Stimulated activated naive B cell treated with anti-CD40 and anti-IgM and Interleukin-4, amounts not matched to agents 10 μg/mL and 1 μg/mL and 100 μg/mL, for 72 hours (primary cell): ENCODE measurements at regions not wholly inside any gene's neighbourhood (a gene's known extent, or its start where the extent isn't known, plus 50 kb on each side); places are given as distances from the start of the nearest gene placed in this dataset.

Experiments used
- ATAC-seq, 2 donors: fragments of 150-1000 bp; cut with Tn5 transposase; replicated peaks; 2 replicates each; pipeline ENCODE4 v1.10.0; 2021; ENCODE audit warnings: moderate library complexity in 1 of 2
- DNase-seq: peaks from one replicate; pipeline ENCODE4 v3.0.0; 2021
- H3K27ac Mint-ChIP-seq: one replicate; pipeline ENCODE4 v1.8.0; 2022; ENCODE audit warnings: mild to moderate bottlenecking, mixed read lengths
- H3K27me3 Mint-ChIP-seq, 2 donors: one replicate each; pipeline ENCODE4 v1.8.0; 2022; ENCODE audit warnings: mixed read lengths in 2 of 2
- H3K36me3 Mint-ChIP-seq, 2 donors: one replicate each; pipeline ENCODE4 v1.8.0; 2022; ENCODE audit warnings: mixed read lengths in 2 of 2, mild to moderate bottlenecking in 1 of 2
- H3K4me1 Mint-ChIP-seq, 2 donors: one replicate each; pipeline ENCODE4 v1.8.0; 2022; ENCODE audit warnings: mixed read lengths in 2 of 2, mild to moderate bottlenecking in 1 of 2
- H3K4me3 Mint-ChIP-seq, 2 donors: one replicate each; pipeline ENCODE4 v1.8.0; 2022; ENCODE audit warnings: mild to moderate bottlenecking in 2 of 2, mixed read lengths in 2 of 2, moderate library complexity in 1 of 2
- H3K9me3 Mint-ChIP-seq, 2 donors: one replicate each; pipeline ENCODE4 v1.8.0; 2022; ENCODE audit warnings: mixed read lengths in 2 of 2, mild to moderate bottlenecking in 1 of 2

GRCh38 chr13:80011448-80012212 is 329.3 kb downstream of the SPRY2 start:
- Mint-ChIP-seq H3K27ac (no peak overlapping the region), H3K4me1 (peaks cover 3 to 9% of the 10 kb centered on the region in 2 donors)
- no peak for ATAC-seq

GRCh38 chr13:80010846-80011245 is 330.1 kb downstream of the SPRY2 start:
- ATAC-seq, result no peak
- H3K9me3 Mint-ChIP-seq, result peaks cover 0 to 4% of the 10 kb centered on the region in 2 donors
- H3K27ac Mint-ChIP-seq, result no peak overlapping the region
- H3K27me3 Mint-ChIP-seq, result no peaks in the 10 kb centered on the region
- H3K36me3 Mint-ChIP-seq, result no peaks in the 10 kb centered on the region
- H3K4me3 Mint-ChIP-seq, result no peak overlapping the region
- DNase-seq, result no peak
- H3K4me1 Mint-ChIP-seq, result peaks cover 3 to 9% of the 10 kb centered on the region in 2 donors

More at GRCh38 chr13:80011448-80012212, 329.3 kb downstream of the SPRY2 start:
- no peak for DNase-seq
- Mint-ChIP-seq H3K9me3 (peaks cover 0 to 4% of the 10 kb centered on the region in 2 donors), H3K4me3 (no peak overlapping the region), H3K27me3 (no peaks in the 10 kb centered on the region), H3K36me3 (no peaks in the 10 kb centered on the region)

DNA sequence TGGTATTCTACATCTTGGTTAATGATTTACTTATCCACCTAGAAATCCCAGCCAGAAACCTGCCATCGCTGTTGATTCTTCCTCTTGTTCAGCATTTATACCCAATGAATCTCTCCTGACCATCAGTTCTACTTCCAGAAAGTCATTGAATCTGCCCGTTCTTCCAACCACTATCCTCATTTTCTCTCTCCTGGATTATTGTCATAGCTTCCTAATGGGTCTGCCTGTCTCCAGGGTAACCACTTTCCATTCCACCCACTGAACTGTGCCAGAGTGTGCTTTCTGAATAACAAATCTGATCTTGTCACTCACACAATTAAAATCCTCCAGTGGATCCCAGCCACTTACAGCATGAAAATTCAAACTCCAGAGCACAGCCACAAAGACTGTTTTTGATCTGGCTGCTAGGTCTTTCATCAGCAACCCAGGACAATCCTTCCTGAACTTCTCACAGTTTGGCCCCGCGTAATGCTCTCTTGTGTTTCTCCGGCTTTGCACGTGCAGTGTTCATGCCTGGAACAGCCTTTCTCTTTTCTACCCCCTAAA is 330.6 kb downstream of the SPRY2 start:
- Mint-ChIP-seq H3K36me3 (no peaks in the 10 kb centered on the region), H3K9me3 (peaks cover 0 to 4% of the 10 kb centered on the region in 2 donors), H3K27ac (no peak overlapping the region), H3K27me3 (no peaks in the 10 kb centered on the region), H3K4me1 (peaks cover 3 to 9% of the 10 kb centered on the region in 2 donors), H3K4me3 (no peak overlapping the region)
- DNase-seq, result no peak
- no peak for ATAC-seq

GRCh38 chr13:80009760-80010159 is 331.2 kb downstream of the SPRY2 start:
- H3K4me1 Mint-ChIP-seq, result peaks cover 3 to 9% of the 10 kb centered on the region in 2 donors
- no peak for ATAC-seq
- no peak overlapping the region for H3K4me3 Mint-ChIP-seq
- no peaks in the 10 kb centered on the region for H3K27me3 Mint-ChIP-seq
- no peaks in the 10 kb centered on the region for H3K36me3 Mint-ChIP-seq
- no peak for DNase-seq
- H3K9me3 Mint-ChIP-seq, result peaks cover 0 to 4% of the 10 kb centered on the region in 2 donors
- no peak overlapping the region for H3K27ac Mint-ChIP-seq

- H3K4me1 Mint-ChIP-seq, result peaks cover 0 to 2% of the 10 kb centered on the region in 2 donors
- ATAC-seq, result no peak
- H3K9me3 Mint-ChIP-seq, result no peaks in the 10 kb centered on the region
- H3K27me3 Mint-ChIP-seq, result no peaks in the 10 kb centered on the region
- DNase-seq, result no peak
- no peaks in the 10 kb centered on the region for H3K36me3 Mint-ChIP-seq
- H3K27ac Mint-ChIP-seq, result no peak overlapping the region
- no peak overlapping the region for H3K4me3 Mint-ChIP-seq
Measured at GRCh38 chr13:80006940-80007339, 334.0 kb downstream of the SPRY2 start.

- DNase-seq, result no peak
- no peaks in the 10 kb centered on the region for H3K9me3 Mint-ChIP-seq
- H3K27me3 Mint-ChIP-seq, result no peaks in the 10 kb centered on the region
- no peaks in the 10 kb centered on the region for H3K36me3 Mint-ChIP-seq
- H3K4me3 Mint-ChIP-seq, result no peak overlapping the region
- H3K4me1 Mint-ChIP-seq, result no peaks in the 10 kb centered on the region
- H3K27ac Mint-ChIP-seq, result no peak overlapping the region
- no peak for ATAC-seq
Measured at GRCh38 chr13:80001510-80001842, 339.4 kb downstream of the SPRY2 start.

GRCh38 chr13:80000684-80001509 is 340.0 kb downstream of the SPRY2 start:
- Mint-ChIP-seq H3K27me3 (no peaks in the 10 kb centered on the region), H3K4me1 (no peaks in the 10 kb centered on the region), H3K9me3 (peaks cover 0 to 1% of the 10 kb centered on the region in 2 donors), H3K4me3 (no peak overlapping the region), H3K36me3 (no peaks in the 10 kb centered on the region), H3K27ac (no peak overlapping the region)
- ATAC-seq (no peak), DNase-seq (no peak)

DNA sequence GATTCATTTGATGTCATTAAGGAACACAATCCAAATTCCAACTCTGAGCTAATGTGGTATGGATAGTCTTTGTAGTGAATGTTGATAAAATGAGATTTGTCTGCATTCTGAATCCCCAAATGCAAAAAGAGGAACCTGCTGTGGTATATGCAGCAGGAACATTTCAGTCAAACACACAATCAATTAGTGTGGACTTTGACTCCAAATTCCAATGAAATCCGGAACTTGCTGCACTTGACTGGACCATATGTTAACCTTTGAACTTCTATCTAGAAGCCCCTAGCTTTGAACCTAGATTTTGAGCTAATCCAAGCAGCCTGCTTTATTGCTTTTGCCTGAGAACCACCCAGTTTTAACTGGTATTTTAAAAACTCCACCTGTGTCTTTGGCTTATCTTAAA is 341.3 kb downstream of the SPRY2 start:
- Mint-ChIP-seq H3K27ac (no peak overlapping the region), H3K36me3 (no peaks in the 10 kb centered on the region), H3K9me3 (peaks cover 0 to 2% of the 10 kb centered on the region in 2 donors), H3K4me1 (no peaks in the 10 kb centered on the region), H3K4me3 (no peak overlapping the region), H3K27me3 (no peaks in the 10 kb centered on the region)
- ATAC-seq (no peak), DNase-seq (no peak)

DNA sequence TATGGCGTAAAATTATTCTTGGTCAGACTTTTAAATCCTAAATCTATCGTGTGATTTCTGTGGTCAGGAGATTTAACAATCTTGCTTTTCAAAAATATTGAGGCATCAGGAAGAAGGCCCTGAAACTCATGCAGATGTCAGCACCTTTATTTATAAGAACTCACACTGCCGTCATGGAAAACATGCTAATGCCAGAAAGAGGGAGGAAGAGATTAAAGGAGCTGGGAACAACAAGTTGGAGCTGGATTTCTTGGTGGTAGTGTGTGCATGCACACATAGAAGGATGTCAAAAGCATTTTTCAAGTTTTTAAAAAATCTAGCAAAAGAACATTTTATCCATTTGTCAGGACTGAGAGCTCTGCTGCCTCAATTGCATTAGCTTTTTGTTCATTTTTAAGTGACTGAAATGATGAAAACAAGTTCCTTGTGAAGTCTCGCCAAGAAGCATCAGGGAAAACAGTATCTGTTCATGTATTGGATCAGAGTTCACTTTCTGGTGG is 342.5 kb downstream of the SPRY2 start:
- ATAC-seq (no peak), DNase-seq (no peak)
- Mint-ChIP-seq H3K9me3 (peaks cover 0 to 2% of the 10 kb centered on the region in 2 donors), H3K4me3 (no peak overlapping the region), H3K27ac (no peak overlapping the region), H3K27me3 (no peaks in the 10 kb centered on the region), H3K4me1 (no peaks in the 10 kb centered on the region), H3K36me3 (no peaks in the 10 kb centered on the region)

- Mint-ChIP-seq H3K27me3 (no peaks in the 10 kb centered on the region), H3K9me3 (peaks cover 0 to 2% of the 10 kb centered on the region in 2 donors), H3K36me3 (no peaks in the 10 kb centered on the region), H3K4me1 (no peaks in the 10 kb centered on the region), H3K4me3 (no peak overlapping the region), H3K27ac (no peak overlapping the region)
- DNase-seq, result no peak
- ATAC-seq, result no peak
Measured at GRCh38 chr13:79997244-79997643, 343.7 kb downstream of the SPRY2 start.

DNA sequence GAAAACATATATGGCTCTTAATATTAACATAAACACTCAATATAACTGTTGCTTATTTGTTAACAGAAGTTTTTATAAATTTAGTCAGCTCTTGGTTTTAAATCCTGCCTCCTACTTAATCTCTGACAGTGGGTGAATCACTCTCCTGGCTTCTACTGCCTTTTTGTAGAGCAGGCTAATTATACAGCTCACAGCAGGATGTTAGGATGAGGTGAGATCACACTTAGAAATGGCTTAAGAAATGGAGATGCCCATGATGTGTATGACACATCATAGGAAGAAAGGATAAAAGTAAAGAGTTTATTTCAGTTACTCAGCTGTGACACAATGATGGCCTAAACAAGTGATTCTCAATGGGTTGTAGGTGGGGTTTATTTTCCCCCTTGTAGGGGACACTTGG is 345.6 kb downstream of the SPRY2 start:
- no peak overlapping the region for H3K4me3 Mint-ChIP-seq

GRCh38 chr13:79992111-79992510 is 348.8 kb downstream of the SPRY2 start:
- Mint-ChIP-seq H3K4me3 (no peak overlapping the region), H3K4me1 (no peaks in the 10 kb centered on the region), H3K36me3 (no peaks in the 10 kb centered on the region), H3K9me3 (peaks cover 0 to 2% of the 10 kb centered on the region in 2 donors), H3K27ac (no peak overlapping the region), H3K27me3 (peaks cover 8 to 13% of the 10 kb centered on the region in 2 donors)
- DNase-seq (no peak), ATAC-seq (no peak)

More for the DNA sequence above, 345.6 kb downstream of the SPRY2 start:
- H3K36me3 Mint-ChIP-seq, result no peaks in the 10 kb centered on the region
- DNase-seq, result no peak
- H3K9me3 Mint-ChIP-seq, result peaks cover 0 to 2% of the 10 kb centered on the region in 2 donors
- ATAC-seq, result no peak
- no peak overlapping the region for H3K27ac Mint-ChIP-seq
- peaks cover 3 to 8% of the 10 kb centered on the region in 2 donors for H3K27me3 Mint-ChIP-seq
- H3K4me1 Mint-ChIP-seq, result no peaks in the 10 kb centered on the region

- Mint-ChIP-seq H3K27me3 (peaks cover 8 to 13% of the 10 kb centered on the region in 2 donors), H3K4me1 (no peaks in the 10 kb centered on the region), H3K9me3 (no peaks in the 10 kb centered on the region), H3K36me3 (no peaks in the 10 kb centered on the region), H3K27ac (no peak overlapping the region), H3K4me3 (no peak overlapping the region)
- no peak for ATAC-seq
- DNase-seq, result no peak
Measured at GRCh38 chr13:79990048-79990447, 350.9 kb downstream of the SPRY2 start.

DNA sequence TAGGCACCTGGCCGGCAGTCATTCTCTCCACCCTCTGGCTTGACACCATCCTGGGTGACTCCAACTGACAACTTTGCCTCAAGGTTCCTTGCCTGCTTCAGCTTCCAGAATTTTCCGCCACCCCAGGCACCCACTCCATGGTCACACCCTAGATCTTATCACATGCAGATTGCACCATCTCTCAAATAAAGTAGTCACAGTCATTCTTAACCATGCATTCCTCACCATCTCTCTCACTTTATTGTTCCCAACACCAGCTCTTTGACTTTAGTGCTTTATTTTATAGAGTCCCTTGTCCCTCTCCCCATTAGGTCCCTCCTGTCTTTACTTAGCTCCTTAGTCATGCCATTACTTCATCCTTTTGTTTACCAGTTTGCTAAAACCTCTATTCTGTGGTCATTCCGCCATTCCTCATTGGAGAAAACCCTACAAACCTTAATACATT is 351.7 kb downstream of the SPRY2 start:
- Mint-ChIP-seq H3K36me3 (no peaks in the 10 kb centered on the region), H3K9me3 (no peaks in the 10 kb centered on the region), H3K27me3 (peaks cover 8 to 13% of the 10 kb centered on the region in 2 donors), H3K4me1 (no peaks in the 10 kb centered on the region), H3K27ac (no peak overlapping the region), H3K4me3 (no peak overlapping the region)
- ATAC-seq (no peak), DNase-seq (no peak)
